GM23248 (cell line): ENCODE measurements at regions not wholly inside any gene's neighbourhood (a gene's known extent, or its start where the extent isn't known, plus 50 kb on each side); places are given as distances from the start of the nearest gene placed in this dataset.

Experiments
- DNase-seq: peaks from one replicate; pipeline ENCODE4 v3.0.0-alpha.2; 2015
- H2AFZ ChIP-seq: fragments of 200-600 bp; sonication (generic); 2 replicates; pipeline ENCODE4 v1.6.1; 2016; ENCODE audit warnings: antibody characterized with exemption
- H3F3A ChIP-seq: fragments of 200-600 bp; sonication (generic); 2 replicates; pipeline ENCODE4 v1.6.1; 2016; ENCODE audit warnings: mild to moderate bottlenecking, antibody characterized with exemption, mixed run types; ENCODE audit not compliant: insufficient read depth
- H3K27ac ChIP-seq: fragments of 200-600 bp; sonication (generic); 2 replicates; pipeline ENCODE4 v1.5.1; 2016; ENCODE audit warnings: mild to moderate bottlenecking
- H3K27me3 ChIP-seq: fragments of 200-600 bp; sonication (generic); replicated peaks from 2 replicates; pipeline ENCODE4 v1.6.1; 2016; ENCODE audit warnings: mild to moderate bottlenecking; ENCODE audit not compliant: insufficient read depth
- H3K36me3 ChIP-seq: fragments of 200-600 bp; sonication (generic); 2 replicates; pipeline ENCODE4 v1.6.1; 2016; ENCODE audit warnings: low read depth, mild to moderate bottlenecking
- H3K4me1 ChIP-seq: fragments of 200-600 bp; sonication (generic); 2 replicates; pipeline ENCODE4 v1.6.1; 2016; ENCODE audit warnings: mild to moderate bottlenecking; ENCODE audit not compliant: insufficient read depth
- H3K4me2 ChIP-seq: fragments of 200-600 bp; sonication (generic); one replicate; pipeline ENCODE4 v1.6.1; 2016; ENCODE audit warnings: mild to moderate bottlenecking; ENCODE audit not compliant: unreplicated experiment
- H3K4me3 ChIP-seq: fragments of 200-600 bp; sonication (generic); 2 replicates; pipeline ENCODE4 v1.5.1; 2016; ENCODE audit warnings: mild to moderate bottlenecking
- H3K79me2 ChIP-seq: fragments of 200-600 bp; sonication (generic); 2 replicates; pipeline ENCODE4 v1.6.1; 2016; ENCODE audit warnings: mild to moderate bottlenecking; ENCODE audit not compliant: insufficient read depth
- H3K9ac ChIP-seq: fragments of 200-600 bp; sonication (generic); 2 replicates; pipeline ENCODE4 v1.6.1; 2016; ENCODE audit warnings: mild to moderate bottlenecking
- H3K9me2 ChIP-seq: fragments of 200-600 bp; sonication (generic); 2 replicates; pipeline ENCODE4 v1.6.1; 2016; ENCODE audit warnings: mixed run types, mild to moderate bottlenecking, moderate library complexity; ENCODE audit not compliant: insufficient read depth
- H3K9me3 ChIP-seq: fragments of 200-600 bp; sonication (generic); one replicate; pipeline ENCODE4 v1.6.1; 2017; ENCODE audit warnings: low read depth
- H4K20me1 ChIP-seq: fragments of 200-600 bp; sonication (generic); 2 replicates; pipeline ENCODE4 v1.6.0; 2016; ENCODE audit not compliant: insufficient read depth
- EZH2 ChIP-seq: fragments of 200-600 bp; sonication (generic); IDR thresholded peaks from 2 replicates; pipeline ENCODE4 v1.6.1; 2018; ENCODE audit warnings: antibody characterized with exemption, mild to moderate bottlenecking; ENCODE audit not compliant: insufficient read depth, poor library complexity, severe bottlenecking
- EZH2phosphoT487 ChIP-seq: fragments of 200-600 bp; sonication (generic); IDR thresholded peaks from 2 replicates; pipeline ENCODE4 v1.6.1; 2018; ENCODE audit warnings: antibody characterized with exemption, moderate library complexity, mild to moderate bottlenecking, low read depth; ENCODE audit not compliant: insufficient read depth
- WGBS, 2 experiments: methylation state at CpG; one replicate each; pipeline ENCODE4 v1.1.6; 2015 to 2017; ENCODE audit warnings: low lambda C conversion rate in 2 of 2, low coverage in 1 of 2; ENCODE audit errors: missing lambda C conversion rate in 2 of 2; 5-methylcytosine and 5-hydroxymethylcytosine counted together
- in situ Hi-C: fragments of 300-500 bp; cut with MboI; formaldehyde crosslinking; loops from 2 replicates; pipeline ENCODE4 v1.15.0; 2020

DNA sequence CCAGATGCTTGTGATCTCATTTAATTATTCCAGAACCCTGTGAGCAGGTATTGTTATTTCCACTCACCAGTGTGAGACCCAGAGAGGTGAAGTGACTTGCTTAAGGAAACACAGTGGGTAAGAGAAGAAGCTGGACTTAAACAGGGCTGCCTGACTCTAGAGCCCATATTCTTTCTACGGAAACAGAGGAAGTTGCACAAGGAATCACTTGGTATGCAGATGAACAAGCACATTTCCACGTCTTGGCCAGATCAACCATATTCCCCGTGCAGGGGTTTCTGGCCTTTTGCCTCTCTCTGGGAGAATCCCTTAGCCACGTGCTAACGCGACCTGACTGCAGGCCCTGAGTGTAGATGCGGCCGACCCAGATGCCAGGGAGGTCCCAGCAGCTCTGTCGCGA lies 195.5 kb upstream of the ATP6AP2 start:
- TF ChIP-seq EZH2 (no peak), EZH2phosphoT487 (no peak)
- no peaks in the 10 kb centered on the region for H3K27me3 ChIP-seq
- H3K4me1 ChIP-seq, result no peaks in the 10 kb centered on the region
- no peak overlapping the region for H3K4me3 ChIP-seq
- H3K79me2 ChIP-seq, result no peaks in the 10 kb centered on the region
- H3K27ac ChIP-seq, result no peak overlapping the region
- no peaks in the 10 kb centered on the region for H3K9me2 ChIP-seq
- no peaks in the 10 kb centered on the region for H3F3A ChIP-seq
- no peaks in the 10 kb centered on the region for H3K36me3 ChIP-seq
- 65 to 72% methylated on average over 10 of the region's 10 CpGs for WGBS, 2 experiments
- H3K9me3 ChIP-seq, result no peaks in the 10 kb centered on the region
- DNase-seq, result no peak
- no peaks in the 10 kb centered on the region for H4K20me1 ChIP-seq
- in situ Hi-C loops, result no loop called here
- H3K9ac ChIP-seq, result no peak overlapping the region
- H2AFZ ChIP-seq, result no peak overlapping the region
- no peak overlapping the region for H3K4me2 ChIP-seq

DNA sequence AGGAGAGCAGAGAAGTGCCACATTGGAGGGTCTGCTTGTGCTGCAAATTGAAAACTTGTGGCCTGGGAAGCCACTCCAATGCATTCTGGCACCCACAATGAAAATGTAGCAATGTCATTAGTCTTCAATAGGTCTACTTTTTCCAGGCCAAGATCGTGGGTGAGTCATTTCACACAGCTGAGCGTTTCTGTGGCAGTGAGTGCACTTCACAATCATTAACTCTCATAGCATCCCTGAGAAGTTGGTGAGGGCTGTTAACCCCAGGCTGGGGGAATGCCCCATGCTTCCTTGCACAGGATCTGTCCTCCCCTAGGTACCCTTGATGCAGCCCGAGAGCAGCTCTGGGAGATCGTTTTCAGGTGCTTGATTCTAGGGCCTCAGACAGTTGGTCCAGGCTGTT lies 196.8 kb upstream of the ATP6AP2 start:
- no peak overlapping the region for H2AFZ ChIP-seq
- no peaks in the 10 kb centered on the region for H3K9me2 ChIP-seq
- DNase-seq, result no peak
- no peak overlapping the region for H3K27ac ChIP-seq
- no peaks in the 10 kb centered on the region for H3K27me3 ChIP-seq
- 25 to 34% methylated on average over 3 to 4 of the region's 4 CpGs for WGBS, 2 experiments
- H3K4me1 ChIP-seq, result no peaks in the 10 kb centered on the region
- no peaks in the 10 kb centered on the region for H3K9me3 ChIP-seq
- H3K79me2 ChIP-seq, result no peaks in the 10 kb centered on the region
- H3K4me3 ChIP-seq, result no peak overlapping the region
- in situ Hi-C loops, result no loop called here
- H3F3A ChIP-seq, result no peaks in the 10 kb centered on the region
- no peak overlapping the region for H3K9ac ChIP-seq
- no peak for TF ChIP-seq EZH2
- TF ChIP-seq EZH2phosphoT487, result no peak
- H3K4me2 ChIP-seq, result no peak overlapping the region
- no peaks in the 10 kb centered on the region for H3K36me3 ChIP-seq
- H4K20me1 ChIP-seq, result no peaks in the 10 kb centered on the region

DNA sequence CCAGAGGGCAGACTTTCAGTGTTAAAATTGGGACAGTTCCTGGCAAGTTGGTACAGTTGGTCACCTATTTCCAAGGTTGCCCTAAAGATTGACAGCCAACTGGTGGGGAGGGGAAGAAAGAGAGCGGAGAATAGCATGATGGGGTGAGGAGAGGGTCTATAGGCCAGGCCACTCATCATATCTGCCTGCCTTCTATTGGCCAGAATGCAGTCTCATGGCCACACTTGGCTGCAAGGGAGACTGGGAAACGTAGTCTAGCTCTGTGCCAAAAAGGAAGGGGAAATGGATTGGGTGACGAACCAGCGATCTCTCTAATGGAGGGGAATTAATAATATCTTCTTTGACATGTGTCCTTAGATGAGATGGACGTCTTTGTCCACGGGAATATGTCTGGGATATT lies 197.4 kb upstream of the ATP6AP2 start:
- H3K9me2 ChIP-seq, result no peaks in the 10 kb centered on the region
- no peaks in the 10 kb centered on the region for H4K20me1 ChIP-seq
- no peak overlapping the region for H3K4me3 ChIP-seq
- H3K36me3 ChIP-seq, result no peaks in the 10 kb centered on the region
- no peak overlapping the region for H3K27ac ChIP-seq
- H3K79me2 ChIP-seq, result no peaks in the 10 kb centered on the region
- no peak overlapping the region for H3K9ac ChIP-seq
- WGBS, 2 experiments, result 39 to 58% methylated on average over 4 to 6 of the region's 6 CpGs
- H3K9me3 ChIP-seq, result no peaks in the 10 kb centered on the region
- no peaks in the 10 kb centered on the region for H3K27me3 ChIP-seq
- H3K4me2 ChIP-seq, result no peak overlapping the region
- H3K4me1 ChIP-seq, result no peaks in the 10 kb centered on the region
- no peak for DNase-seq
- TF ChIP-seq EZH2 (no peak), EZH2phosphoT487 (no peak)
- H2AFZ ChIP-seq, result no peak overlapping the region
- in situ Hi-C loops, result no loop called here
- H3F3A ChIP-seq, result no peaks in the 10 kb centered on the region

DNA sequence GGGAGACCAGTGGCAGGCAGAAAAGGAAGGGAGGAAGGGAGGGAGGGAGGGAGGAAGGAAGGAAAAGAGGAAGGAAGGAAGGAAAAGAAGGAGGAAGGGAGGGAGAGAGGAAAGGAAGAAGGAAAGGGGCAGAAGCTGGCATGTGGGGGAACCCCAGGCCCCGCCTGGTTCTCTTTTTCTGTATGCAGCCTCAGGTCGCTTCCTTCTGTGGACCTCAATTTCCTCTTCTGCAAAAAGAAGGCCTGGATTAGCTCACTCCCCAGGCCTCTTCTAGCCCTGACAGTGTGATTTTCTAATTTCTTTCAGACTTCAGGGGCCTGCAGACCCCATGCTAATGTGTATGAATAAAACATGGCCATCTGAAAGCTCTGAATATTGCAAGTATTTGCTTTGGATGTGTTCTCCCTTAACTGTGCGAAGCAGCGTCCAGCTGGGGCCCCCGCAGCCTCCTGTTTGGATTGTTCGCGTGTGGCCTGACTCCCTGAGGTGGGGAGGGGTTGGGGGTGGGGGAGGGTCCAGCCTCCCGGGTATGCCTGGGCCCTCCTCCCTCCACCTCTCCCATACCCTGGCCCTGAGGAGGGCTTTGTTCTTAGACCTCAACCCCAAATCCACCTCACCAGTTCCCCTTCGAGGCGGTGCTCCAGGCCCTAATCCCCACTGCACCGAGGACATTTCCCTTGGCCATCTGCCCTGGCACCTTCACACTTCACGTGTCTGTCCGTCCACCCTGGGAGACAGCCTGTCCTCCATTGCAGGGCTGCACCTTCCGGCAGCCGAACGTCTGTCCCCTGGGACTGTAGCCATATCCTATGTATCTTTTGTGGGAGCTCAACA lies 199.9 kb upstream of the ATP6AP2 start:
- no peaks in the 10 kb centered on the region for H3F3A ChIP-seq
- no peaks in the 10 kb centered on the region for H3K9me2 ChIP-seq
- no peak overlapping the region for H3K27ac ChIP-seq
- H3K36me3 ChIP-seq, result no peaks in the 10 kb centered on the region
- DNase-seq, result no peak
- H3K27me3 ChIP-seq, result no peaks in the 10 kb centered on the region
- TF ChIP-seq EZH2 (no peak), EZH2phosphoT487 (no peak)
- H3K9ac ChIP-seq, result no peak overlapping the region
- H2AFZ ChIP-seq, result no peak overlapping the region
- no peak overlapping the region for H3K4me3 ChIP-seq
- H3K4me1 ChIP-seq, result no peaks in the 10 kb centered on the region
- no peak overlapping the region for H3K4me2 ChIP-seq
- H3K9me3 ChIP-seq, result no peaks in the 10 kb centered on the region
- WGBS, 2 experiments, result 52 to 64% methylated on average over 7 to 14 of the region's 16 CpGs
- no peaks in the 10 kb centered on the region for H4K20me1 ChIP-seq
- H3K79me2 ChIP-seq, result no peaks in the 10 kb centered on the region
- in situ Hi-C loops, result no loop called here

DNA sequence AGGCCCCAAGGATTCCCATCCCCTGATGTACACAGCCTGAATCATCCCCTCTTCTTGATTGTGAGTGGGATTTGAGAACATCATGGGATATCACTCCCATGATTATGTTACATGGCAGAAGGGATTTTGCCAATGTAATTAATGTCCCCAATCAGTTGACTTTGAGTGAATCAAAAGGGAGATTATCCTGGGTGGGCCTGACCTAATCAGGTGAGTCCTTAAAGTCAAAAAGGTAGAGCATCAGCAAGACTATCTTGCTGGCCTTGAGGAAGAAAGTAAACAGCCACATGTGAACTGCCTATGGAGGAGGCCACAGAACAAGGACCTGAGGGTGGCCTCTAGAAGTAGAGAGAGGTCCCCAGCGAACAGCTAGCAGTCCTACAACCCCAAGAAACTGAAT lies 203.1 kb upstream of the ATP6AP2 start:
- no peaks in the 10 kb centered on the region for H3K27me3 ChIP-seq
- in situ Hi-C loops, result no loop called here
- no peak overlapping the region for H3K4me2 ChIP-seq
- no peaks in the 10 kb centered on the region for H3F3A ChIP-seq
- no peak for TF ChIP-seq EZH2
- no peak for TF ChIP-seq EZH2phosphoT487
- H3K9ac ChIP-seq, result no peak overlapping the region
- no peak for DNase-seq
- H3K9me3 ChIP-seq, result no peaks in the 10 kb centered on the region
- no peaks in the 10 kb centered on the region for H3K4me1 ChIP-seq
- H3K4me3 ChIP-seq, result no peak overlapping the region
- no peak overlapping the region for H2AFZ ChIP-seq
- no peaks in the 10 kb centered on the region for H3K9me2 ChIP-seq
- no peak overlapping the region for H3K27ac ChIP-seq
- no peaks in the 10 kb centered on the region for H4K20me1 ChIP-seq
- 0 to 17% methylated on average over 1 of the region's 1 CpG for WGBS, 2 experiments
- no peaks in the 10 kb centered on the region for H3K79me2 ChIP-seq
- no peaks in the 10 kb centered on the region for H3K36me3 ChIP-seq
